ENCODE measurements at regions not wholly inside any gene's neighbourhood (a gene's known extent, or its start where the extent isn't known, plus 50 kb on each side); places are given as distances from the start of the nearest gene placed in this dataset.
"Not testable (repeated sequence)": the region's sequence is repeated elsewhere in the genome, so short reads cannot be mapped to it uniquely, and the experiment has no call there.

- DNase-seq (ENCODE audit: low read depth): no peak
Measured at GRCh38 chr7:67619175-67619574, 622.5 kb downstream of the TYW1 start.

- DNase-seq (ENCODE audit: low read depth): no peak
Measured at GRCh38 chr7:67620216-67620933, 623.7 kb downstream of the TYW1 start.

GRCh38 chr7:67621704-67622103 lies 625.1 kb downstream of the TYW1 start:
- DNase-seq (ENCODE audit: low read depth): no peak

GRCh38 chr7:67625257-67625737 lies 628.7 kb downstream of the TYW1 start:
- DNase-seq (ENCODE audit: low read depth): no peak

GRCh38 chr7:67631476-67631875 lies 634.8 kb downstream of the TYW1 start:
- no peak for DNase-seq (ENCODE audit: low read depth)

- no peak for DNase-seq (ENCODE audit: low read depth)
Measured at GRCh38 chr7:67635271-67635670, 638.6 kb downstream of the TYW1 start.

GRCh38 chr7:67636348-67637022 lies 639.9 kb downstream of the TYW1 start:
- DNase-seq (ENCODE audit: low read depth): no peak

- no peak for DNase-seq (ENCODE audit: low read depth)
Measured at GRCh38 chr7:67637023-67637358, 640.4 kb downstream of the TYW1 start.

- DNase-seq (ENCODE audit: low read depth): not testable (repeated sequence)
Measured at GRCh38 chr7:67642542-67642941, 645.9 kb downstream of the TYW1 start.

- no peak for DNase-seq (ENCODE audit: low read depth)
Measured at GRCh38 chr7:67644151-67644550, 647.5 kb downstream of the TYW1 start.

- DNase-seq (ENCODE audit: low read depth): no peak
Measured at GRCh38 chr7:67652937-67653336, 656.3 kb downstream of the TYW1 start.

GRCh38 chr7:67653856-67654454 lies 657.3 kb downstream of the TYW1 start:
- DNase-seq (ENCODE audit: low read depth): no peak

- no peak for DNase-seq (ENCODE audit: low read depth)
Measured at GRCh38 chr7:67654642-67655041, 658.0 kb downstream of the TYW1 start.

- no peak for DNase-seq (ENCODE audit: low read depth)
Measured at GRCh38 chr7:67655168-67655567, 658.5 kb downstream of the TYW1 start.

- DNase-seq (ENCODE audit: low read depth): no peak
Measured at GRCh38 chr7:67659091-67659490, 662.5 kb downstream of the TYW1 start.

GRCh38 chr7:67662804-67663203 lies 666.2 kb downstream of the TYW1 start:
- DNase-seq (ENCODE audit: low read depth): no peak

GRCh38 chr7:67663644-67664043 lies 667.0 kb downstream of the TYW1 start:
- no peak for DNase-seq (ENCODE audit: low read depth)

GRCh38 chr7:67666359-67666758 lies 669.7 kb downstream of the TYW1 start:
- not testable (repeated sequence) for DNase-seq (ENCODE audit: low read depth)

GRCh38 chr7:67671006-67671548 lies 674.4 kb downstream of the TYW1 start:
- no peak for DNase-seq (ENCODE audit: low read depth)

- no peak for DNase-seq (ENCODE audit: low read depth)
Measured at GRCh38 chr7:67673861-67674260, 677.2 kb downstream of the TYW1 start.

- not testable (repeated sequence) for DNase-seq (ENCODE audit: low read depth)
Measured at GRCh38 chr7:67674862-67675261, 678.2 kb downstream of the TYW1 start.

- DNase-seq (ENCODE audit: low read depth): no peak
Measured at GRCh38 chr7:67675971-67676370, 679.3 kb downstream of the TYW1 start.

- no peak for DNase-seq (ENCODE audit: low read depth)
Measured at GRCh38 chr7:67678419-67678818, 681.8 kb downstream of the TYW1 start.

Measured in HS-27A (cell line).